CD14-positive monocyte (primary cell): ENCODE measurements at regions not wholly inside any gene's neighbourhood (a gene's known extent, or its start where the extent isn't known, plus 50 kb on each side); places are given as distances from the start of the nearest gene placed in this dataset.

Experiments used
- DNase-seq, 3 donors: peaks; one replicate each; pipeline ENCODE4 v3.0.0-alpha.2; 2011 to 2022
- H2AFZ ChIP-seq: 2 replicates; pipeline ENCODE4 v1.6.0; 2012; ENCODE audit warnings: mild to moderate bottlenecking, low read depth, low read length, inconsistent platforms; ENCODE audit not compliant: insufficient read depth, poor library complexity, severe bottlenecking
- H3K27ac ChIP-seq, 2 donors: 1 replicate in 1 of 2; 2 replicates in 1 of 2; pipeline ENCODE4 v1.5.1; 2012 to 2013; ENCODE audit warnings: low read length in 2 of 2, control low read depth in 1 of 2, inconsistent platforms in 1 of 2, low read depth in 1 of 2, mild to moderate bottlenecking in 1 of 2
- H3K27me3 ChIP-seq, 2 donors: one replicate each; pipeline versions ENCODE4 v1.6.0 to v1.6.1; 2011 to 2013; ENCODE audit warnings: low read length in 2 of 2; ENCODE audit not compliant: control insufficient read depth in 2 of 2, insufficient read depth in 2 of 2
- H3K36me3 ChIP-seq, 2 donors: replicated peaks in 1 of 2; 1 replicate in 1 of 2; 2 replicates in 1 of 2; pipeline versions ENCODE4 v1.5.1 to v1.6.1; 2012 to 2013; ENCODE audit warnings: low read length in 2 of 2, control low read depth in 1 of 2, inconsistent platforms in 1 of 2, mild to moderate bottlenecking in 1 of 2; ENCODE audit not compliant: insufficient read depth in 2 of 2, control insufficient read depth in 1 of 2
- H3K4me1 ChIP-seq, 2 donors: 1 replicate in 1 of 2; 2 replicates in 1 of 2; pipeline versions ENCODE4 v1.5.1 to v1.6.1; 2012 to 2013; ENCODE audit warnings: low read length in 2 of 2, control low read depth in 1 of 2, inconsistent platforms in 1 of 2, mild to moderate bottlenecking in 1 of 2, moderate library complexity in 1 of 2; ENCODE audit not compliant: insufficient read depth in 2 of 2, control insufficient read depth in 1 of 2
- H3K4me2 ChIP-seq: replicated peaks from 2 replicates; pipeline ENCODE3; 2012; ENCODE audit warnings: low read length, moderate library complexity, mild to moderate bottlenecking; ENCODE audit not compliant: poor library complexity, severe bottlenecking; ENCODE audit errors: extremely low read depth
- H3K4me3 ChIP-seq, 3 experiments: fragments of 200-600 bp in 1 of 3; sonication (generic) in 1 of 3; replicated peaks in 1 of 3; 1 replicate in 2 of 3; 2 replicates in 1 of 3; pipeline ENCODE4 v1.5.1; 2011 to 2013; ENCODE audit warnings: low read length in 3 of 3, mild to moderate bottlenecking in 3 of 3, control low read depth in 2 of 3, low read depth in 2 of 3, inconsistent platforms in 1 of 3, moderate library complexity in 1 of 3
- H3K79me2 ChIP-seq: 2 replicates; pipeline ENCODE4 v1.6.0; 2012; ENCODE audit warnings: mild to moderate bottlenecking, control low read depth, inconsistent platforms, low read length, moderate library complexity; ENCODE audit not compliant: insufficient read depth
- H3K9ac ChIP-seq: 2 replicates; pipeline ENCODE4 v1.6.0; 2017; ENCODE audit warnings: low read length, mild to moderate bottlenecking; ENCODE audit not compliant: insufficient read depth, poor library complexity, severe bottlenecking
- H3K9me3 ChIP-seq, 2 donors: replicated peaks in 1 of 2; 1 replicate in 1 of 2; 2 replicates in 1 of 2; pipeline versions ENCODE4 v1.5.1 to v1.6.1; 2012 to 2013; ENCODE audit warnings: low read length in 2 of 2, control low read depth in 1 of 2; ENCODE audit not compliant: control insufficient read depth in 1 of 2, insufficient read depth in 1 of 2
- H4K20me1 ChIP-seq: 2 replicates; pipeline ENCODE4 v1.6.0; 2012; ENCODE audit warnings: mild to moderate bottlenecking, low read length, control low read depth, moderate library complexity; ENCODE audit not compliant: insufficient read depth
- H3K27ac Mint-ChIP-seq, 7 donors: one replicate each; pipeline ENCODE4 v1.8.0; 2020; ENCODE audit warnings: mild to moderate bottlenecking in 7 of 7, mixed read lengths in 7 of 7, moderate library complexity in 6 of 7, inconsistent platforms in 2 of 7
- H3K27me3 Mint-ChIP-seq, 3 donors: one replicate each; pipeline ENCODE4 v1.8.0; 2021 to 2022; ENCODE audit warnings: low read depth in 3 of 3, mild to moderate bottlenecking in 3 of 3, mixed read lengths in 3 of 3, moderate library complexity in 3 of 3, inconsistent platforms in 1 of 3
- H3K36me3 Mint-ChIP-seq, 2 donors: one replicate each; pipeline ENCODE4 v1.8.0; 2020; ENCODE audit warnings: mixed read lengths in 2 of 2, inconsistent platforms in 1 of 2, mild to moderate bottlenecking in 1 of 2
- H3K4me1 Mint-ChIP-seq: one replicate; pipeline ENCODE4 v1.8.0; 2020; ENCODE audit warnings: mild to moderate bottlenecking, mixed read lengths
- H3K4me3 Mint-ChIP-seq, 2 donors: one replicate each; pipeline ENCODE4 v1.8.0; 2020; ENCODE audit warnings: mild to moderate bottlenecking in 2 of 2, mixed read lengths in 2 of 2, moderate library complexity in 1 of 2
- H3K9me3 Mint-ChIP-seq, 7 donors: one replicate each; pipeline ENCODE4 v1.8.0; 2020 to 2022; ENCODE audit warnings: mixed read lengths in 7 of 7, mild to moderate bottlenecking in 6 of 7, moderate library complexity in 6 of 7, inconsistent platforms in 2 of 7
- WGBS: methylation state at CpG from one replicate; pipeline ENCODE4 v1.1.5; 2013; ENCODE audit warnings: missing lambda C conversion rate; ENCODE audit not compliant: insufficient coverage; 5-methylcytosine and 5-hydroxymethylcytosine counted together
- intact Hi-C, 2 donors: fragments of 100-400 bp; cut with micrococcal nuclease; formaldehyde crosslinking; loops; one replicate each; pipeline versions ENCODE4 v1.15.0 to v1.15.1; 2023
- TF ChIP-seq, protein P1 (sequence below): fragments of 200-600 bp; IDR thresholded peaks from one replicate; pipeline ENCODE4 v1.8.0; 2022; ENCODE audit warnings: antibody characterized with exemption, mild to moderate bottlenecking

DNA sequence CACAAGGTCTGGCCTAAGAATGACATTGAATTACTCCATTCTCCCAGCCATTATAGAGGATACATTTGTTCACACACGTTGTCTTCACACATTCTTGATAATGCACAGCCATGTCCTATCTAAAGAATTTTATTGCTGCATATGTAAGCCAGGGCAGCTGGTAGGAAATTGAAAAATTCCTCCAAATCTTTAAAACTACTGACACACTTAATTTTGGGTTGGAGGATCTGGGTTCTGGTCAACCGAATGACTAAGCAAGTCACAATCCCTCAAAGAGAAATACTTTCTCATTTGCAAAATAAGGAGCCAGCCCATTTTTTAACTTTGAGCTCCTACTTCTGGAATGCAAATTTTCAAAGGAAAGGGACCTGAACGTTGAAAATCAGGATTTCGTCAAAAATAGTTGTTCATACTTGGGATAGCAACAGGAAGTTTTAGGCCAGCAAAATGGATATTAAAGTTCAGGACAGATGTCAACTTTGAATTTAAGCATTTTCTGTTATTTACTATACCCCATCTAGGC, 638.3 kb downstream of the NTRK3 start:
- Mint-ChIP-seq H3K4me3 (no peak overlapping the region), H3K4me1 (no peaks in the 10 kb centered on the region), H3K27me3 (peaks cover 0 to 2% (median 2%) of the 10 kb centered on the region in 3 donors), H3K27ac (no peak overlapping the region), H3K36me3 (no peaks in the 10 kb centered on the region), H3K9me3 (peaks cover 0 to 8% (median 3%) of the 10 kb centered on the region in 7 donors)
- Histone ChIP-seq H4K20me1 (no peaks in the 10 kb centered on the region), H3K79me2 (no peaks in the 10 kb centered on the region), H3K9me3 (no peaks in the 10 kb centered on the region), H3K36me3 (no peaks in the 10 kb centered on the region), H2AFZ (no peak overlapping the region), H3K9ac (no peak overlapping the region), H3K4me2 (no peak overlapping the region), H3K27ac (no peak overlapping the region), H3K4me1 (no peaks in the 10 kb centered on the region), H3K4me3 (no peak overlapping the region), H3K27me3 (no peaks in the 10 kb centered on the region)
- intact Hi-C loops, result no loop called here
- TF ChIP-seq, protein P1, sequence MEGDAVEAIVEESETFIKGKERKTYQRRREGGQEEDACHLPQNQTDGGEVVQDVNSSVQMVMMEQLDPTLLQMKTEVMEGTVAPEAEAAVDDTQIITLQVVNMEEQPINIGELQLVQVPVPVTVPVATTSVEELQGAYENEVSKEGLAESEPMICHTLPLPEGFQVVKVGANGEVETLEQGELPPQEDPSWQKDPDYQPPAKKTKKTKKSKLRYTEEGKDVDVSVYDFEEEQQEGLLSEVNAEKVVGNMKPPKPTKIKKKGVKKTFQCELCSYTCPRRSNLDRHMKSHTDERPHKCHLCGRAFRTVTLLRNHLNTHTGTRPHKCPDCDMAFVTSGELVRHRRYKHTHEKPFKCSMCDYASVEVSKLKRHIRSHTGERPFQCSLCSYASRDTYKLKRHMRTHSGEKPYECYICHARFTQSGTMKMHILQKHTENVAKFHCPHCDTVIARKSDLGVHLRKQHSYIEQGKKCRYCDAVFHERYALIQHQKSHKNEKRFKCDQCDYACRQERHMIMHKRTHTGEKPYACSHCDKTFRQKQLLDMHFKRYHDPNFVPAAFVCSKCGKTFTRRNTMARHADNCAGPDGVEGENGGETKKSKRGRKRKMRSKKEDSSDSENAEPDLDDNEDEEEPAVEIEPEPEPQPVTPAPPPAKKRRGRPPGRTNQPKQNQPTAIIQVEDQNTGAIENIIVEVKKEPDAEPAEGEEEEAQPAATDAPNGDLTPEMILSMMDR, result no peak
- no peak for DNase-seq
- WGBS, result no CpG with 5 or more reads among the region's 4 CpGs

DNA sequence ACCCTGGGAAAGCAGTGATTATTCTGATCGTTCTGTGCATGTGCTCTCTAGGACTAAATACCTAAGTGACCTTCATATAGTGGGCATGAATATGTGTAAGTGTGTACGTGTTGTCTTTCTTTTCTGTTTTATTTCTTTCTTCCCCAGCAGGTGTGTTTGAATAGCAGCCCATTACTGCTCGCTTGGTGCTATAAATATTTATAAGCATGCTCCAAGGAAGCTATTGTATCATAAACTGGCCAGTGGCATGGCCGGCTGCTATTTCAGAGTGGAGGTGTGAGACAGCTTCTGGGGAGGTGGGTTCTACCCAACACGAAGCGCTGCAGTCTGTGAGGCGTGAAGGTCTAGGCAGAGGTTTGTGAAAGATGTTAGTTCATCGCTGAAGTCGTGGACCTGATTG, 641.8 kb downstream of the NTRK3 start:
- H3K27me3 Mint-ChIP-seq, result peaks cover 0 to 2% (median 0%) of the 10 kb centered on the region in 3 donors
- Histone ChIP-seq H3K27ac (no peak overlapping the region), H2AFZ (no peak overlapping the region), H3K4me2 (no peak overlapping the region), H3K4me3 (no peak overlapping the region), H3K27me3 (no peaks in the 10 kb centered on the region), H3K79me2 (no peaks in the 10 kb centered on the region), H3K9me3 (no peaks in the 10 kb centered on the region), H4K20me1 (no peaks in the 10 kb centered on the region), H3K4me1 (no peaks in the 10 kb centered on the region), H3K9ac (no peak overlapping the region), H3K36me3 (no peaks in the 10 kb centered on the region)
- peaks cover 0 to 6% (median 0%) of the 10 kb centered on the region in 7 donors for H3K9me3 Mint-ChIP-seq
- H3K36me3 Mint-ChIP-seq, result no peaks in the 10 kb centered on the region
- TF ChIP-seq, protein P1, result no peak
- DNase-seq, result no peak
- H3K27ac Mint-ChIP-seq, result no peak overlapping the region
- H3K4me3 Mint-ChIP-seq, result no peak overlapping the region
- intact Hi-C loops, result no loop called here
- no peaks in the 10 kb centered on the region for H3K4me1 Mint-ChIP-seq
- WGBS, result 98% methylated on average over 6 of the region's 9 CpGs
